Right atrium auricular region (tissue), 2 donors: ENCODE measurements at regions not wholly inside any gene's neighbourhood (a gene's known extent, or its start where the extent isn't known, plus 50 kb on each side); places are given as distances from the start of the nearest gene placed in this dataset.

ENCODE experiments used
- DNase-seq: peaks from one replicate; pipeline ENCODE4 v3.0.0-alpha.2; 2019; ENCODE audit warnings: low spot score
- H3K27ac ChIP-seq, 2 donors: fragments of 200-600 bp; sonication (generic); 1 replicate in 1 of 2; 2 replicates in 1 of 2; pipeline ENCODE4 v1.5.1; 2016 to 2019
- H3K27me3 ChIP-seq, 2 donors: fragments of 200-600 bp; sonication (generic); one replicate each; pipeline versions ENCODE4 v1.5.1 to v1.6.0; 2017 to 2019
- H3K36me3 ChIP-seq: fragments of 200-600 bp; sonication (generic); one replicate; pipeline ENCODE4 v1.5.1; 2016
- H3K4me1 ChIP-seq, 2 donors: fragments of 200-600 bp; sonication (generic); one replicate each; pipeline versions ENCODE4 v1.5.1 to v1.6.0; 2017 to 2019
- H3K4me3 ChIP-seq, 2 donors: fragments of 200-600 bp; sonication (generic); 1 replicate in 1 of 2; 2 replicates in 1 of 2; pipeline ENCODE4 v1.5.1; 2017 to 2019; ENCODE audit warnings: mild to moderate bottlenecking in 1 of 2, moderate library complexity in 1 of 2
- H3K9me3 ChIP-seq, 2 donors: fragments of 200-600 bp; sonication (generic); one replicate each; pipeline ENCODE4 v1.5.1; 2019
- TF ChIP-seq, protein P1 (sequence below), 2 donors: fragments of 200-600 bp; sonication (generic); IDR thresholded peaks; one replicate each; pipeline ENCODE4 v1.5.1; 2019; ENCODE audit warnings: antibody characterized with exemption in 2 of 2

DNA sequence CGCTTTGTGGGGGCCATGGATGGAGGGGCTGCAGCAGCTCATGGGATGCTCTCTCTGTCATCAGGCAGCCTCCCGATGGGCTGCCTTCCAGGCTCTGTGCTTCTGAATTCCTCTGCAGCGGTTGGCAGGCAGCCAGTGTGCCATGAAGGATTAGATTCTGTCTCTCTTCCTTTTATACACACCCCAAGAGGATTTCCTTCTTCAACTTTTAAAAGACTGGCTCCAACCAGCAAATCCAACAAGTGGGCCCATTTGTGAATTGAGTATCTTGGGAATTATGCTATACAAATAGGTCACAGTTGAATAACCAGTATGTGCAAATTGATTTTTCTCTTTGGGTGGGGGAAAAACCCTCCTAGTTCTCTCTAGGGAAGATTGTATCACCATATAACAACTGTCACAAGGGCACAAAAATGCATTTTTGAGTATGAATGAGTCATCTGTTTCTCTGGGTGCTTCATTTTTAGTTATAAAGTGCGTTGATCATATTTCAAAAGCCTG is 96.8 kb upstream of the FAT1 start:
- H3K4me3 ChIP-seq = no peak overlapping the region
- no peaks in the 10 kb centered on the region for H3K27me3 ChIP-seq
- no peak for DNase-seq
- peaks cover 0 to 4% of the 10 kb centered on the region in 2 donors for H3K4me1 ChIP-seq
- H3K36me3 ChIP-seq = no peaks in the 10 kb centered on the region
- TF ChIP-seq, protein P1, sequence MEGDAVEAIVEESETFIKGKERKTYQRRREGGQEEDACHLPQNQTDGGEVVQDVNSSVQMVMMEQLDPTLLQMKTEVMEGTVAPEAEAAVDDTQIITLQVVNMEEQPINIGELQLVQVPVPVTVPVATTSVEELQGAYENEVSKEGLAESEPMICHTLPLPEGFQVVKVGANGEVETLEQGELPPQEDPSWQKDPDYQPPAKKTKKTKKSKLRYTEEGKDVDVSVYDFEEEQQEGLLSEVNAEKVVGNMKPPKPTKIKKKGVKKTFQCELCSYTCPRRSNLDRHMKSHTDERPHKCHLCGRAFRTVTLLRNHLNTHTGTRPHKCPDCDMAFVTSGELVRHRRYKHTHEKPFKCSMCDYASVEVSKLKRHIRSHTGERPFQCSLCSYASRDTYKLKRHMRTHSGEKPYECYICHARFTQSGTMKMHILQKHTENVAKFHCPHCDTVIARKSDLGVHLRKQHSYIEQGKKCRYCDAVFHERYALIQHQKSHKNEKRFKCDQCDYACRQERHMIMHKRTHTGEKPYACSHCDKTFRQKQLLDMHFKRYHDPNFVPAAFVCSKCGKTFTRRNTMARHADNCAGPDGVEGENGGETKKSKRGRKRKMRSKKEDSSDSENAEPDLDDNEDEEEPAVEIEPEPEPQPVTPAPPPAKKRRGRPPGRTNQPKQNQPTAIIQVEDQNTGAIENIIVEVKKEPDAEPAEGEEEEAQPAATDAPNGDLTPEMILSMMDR (IDR thresholded peaks at IDR 0.05) = no peak
- no peaks in the 10 kb centered on the region for H3K9me3 ChIP-seq
- no peak overlapping the region for H3K27ac ChIP-seq

DNA sequence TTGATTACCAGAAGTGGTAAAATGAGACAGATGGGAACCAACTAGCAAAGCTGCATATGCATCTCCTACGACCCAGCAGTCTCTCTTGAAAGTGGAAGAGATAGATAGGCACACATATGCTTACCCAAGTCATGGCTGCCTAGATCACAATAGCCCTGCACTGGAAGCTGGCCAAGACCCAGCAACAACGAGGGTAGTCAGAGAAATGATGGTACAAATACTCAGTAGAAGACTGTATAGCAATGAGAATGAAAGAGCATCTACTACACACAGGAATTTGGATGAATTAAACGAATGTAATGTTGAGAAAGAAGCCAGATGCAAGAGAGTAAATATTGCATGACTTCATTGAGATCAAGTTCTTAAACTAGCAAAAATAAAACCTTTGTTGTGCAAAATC is 100.3 kb upstream of the FAT1 start:
- DNase-seq = no peak

DNA sequence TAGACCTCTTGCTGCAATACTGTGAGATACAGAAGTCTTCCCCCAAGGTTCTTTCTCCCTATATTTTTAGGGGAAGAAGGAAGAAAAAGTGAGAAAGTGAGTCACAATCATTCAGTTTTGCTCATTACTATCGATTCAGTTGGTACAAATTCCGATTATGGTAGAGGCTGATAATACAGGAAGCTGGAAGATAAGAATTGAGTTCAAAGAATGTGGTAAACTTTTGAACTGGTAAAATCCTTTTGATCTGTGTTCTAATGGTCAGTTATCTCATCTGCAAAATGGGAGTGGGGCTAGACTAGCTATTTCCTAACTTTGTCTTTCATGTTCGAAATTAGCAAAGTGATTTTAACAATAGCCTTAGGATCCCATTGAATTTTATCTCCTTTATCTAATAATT is 101.4 kb upstream of the FAT1 start:
- Histone ChIP-seq H3K4me3 (no peak overlapping the region), H3K9me3 (no peaks in the 10 kb centered on the region), H3K27me3 (no peaks in the 10 kb centered on the region), H3K36me3 (no peaks in the 10 kb centered on the region), H3K4me1 (peaks cover 0 to 4% of the 10 kb centered on the region in 2 donors), H3K27ac (no peak overlapping the region)
- TF ChIP-seq, protein P1 (IDR thresholded peaks at IDR 0.05) = no peak
- DNase-seq = no peak

More for the DNA sequence above, 100.3 kb upstream of the FAT1 start:
- Histone ChIP-seq H3K36me3 (no peaks in the 10 kb centered on the region), H3K27ac (no peak overlapping the region), H3K27me3 (no peaks in the 10 kb centered on the region), H3K9me3 (no peaks in the 10 kb centered on the region), H3K4me1 (peaks cover 0 to 4% of the 10 kb centered on the region in 2 donors), H3K4me3 (no peak overlapping the region)
- TF ChIP-seq, protein P1 (IDR thresholded peaks at IDR 0.05) = no peak

DNA sequence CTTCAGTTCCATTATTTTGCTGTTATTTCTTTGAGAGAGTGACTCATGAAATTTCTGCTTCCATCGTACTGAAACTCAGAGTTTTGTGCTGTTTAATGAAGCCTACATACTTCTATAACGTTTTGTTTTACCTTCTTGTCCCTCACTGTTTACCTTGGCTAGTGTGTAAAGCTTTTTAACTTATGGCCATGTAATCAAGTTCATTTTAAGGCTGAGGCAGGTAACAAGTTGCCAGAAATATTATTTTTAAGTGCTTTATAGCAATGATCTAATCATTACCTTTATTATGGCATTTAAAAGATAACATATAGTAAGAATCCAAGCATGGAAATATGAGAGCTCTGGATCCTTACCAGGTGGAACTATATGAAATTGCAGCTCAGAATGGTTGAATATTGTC is 102.3 kb upstream of the FAT1 start:
- H3K4me1 ChIP-seq = no peaks in the 10 kb centered on the region
- H3K27ac ChIP-seq = no peak overlapping the region
- no peak overlapping the region for H3K4me3 ChIP-seq
- TF ChIP-seq, protein P1 (IDR thresholded peaks at IDR 0.05) = no peak
- H3K36me3 ChIP-seq = no peaks in the 10 kb centered on the region
- DNase-seq = no peak
- H3K27me3 ChIP-seq = no peaks in the 10 kb centered on the region
- H3K9me3 ChIP-seq = no peaks in the 10 kb centered on the region

DNA sequence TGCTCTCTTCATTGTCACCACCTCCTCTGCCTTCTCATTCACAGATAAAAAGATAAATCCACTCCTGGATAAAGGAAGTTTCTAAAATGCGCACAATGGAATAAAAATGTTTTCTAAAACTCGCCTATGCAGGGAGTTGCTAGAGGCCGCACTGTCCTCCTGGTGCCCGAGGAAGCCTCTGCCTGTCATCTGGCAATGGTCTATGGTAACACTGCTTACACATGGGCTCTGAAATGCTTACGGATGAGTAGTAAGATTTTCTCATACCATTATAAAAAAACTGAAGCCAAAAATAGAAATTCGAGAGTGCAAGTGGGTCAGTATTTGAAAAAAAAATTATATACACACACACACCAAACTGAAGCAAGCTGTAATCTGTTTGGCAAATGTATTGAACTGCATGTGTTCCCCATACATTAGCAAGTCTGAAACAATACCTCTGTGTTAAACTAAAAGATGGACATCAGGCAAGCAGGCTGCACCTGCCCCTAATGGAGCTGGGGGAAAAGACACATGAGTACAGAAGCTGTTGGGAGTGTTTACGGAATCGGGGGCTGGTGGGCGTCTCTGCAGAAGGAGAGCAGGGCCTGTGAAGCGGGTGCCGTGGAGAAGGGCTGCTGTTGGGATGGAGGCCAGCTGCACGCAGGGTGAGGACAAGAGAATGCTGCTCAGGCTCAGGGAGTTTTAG is 103.3 kb upstream of the FAT1 start:
- no peaks in the 10 kb centered on the region for H3K4me1 ChIP-seq
- no peak for DNase-seq
- H3K4me3 ChIP-seq = no peak overlapping the region
- TF ChIP-seq, protein P1 (IDR thresholded peaks at IDR 0.05) = no peak
- no peaks in the 10 kb centered on the region for H3K9me3 ChIP-seq
- H3K27me3 ChIP-seq = no peaks in the 10 kb centered on the region
- H3K27ac ChIP-seq = no peak overlapping the region
- H3K36me3 ChIP-seq = no peaks in the 10 kb centered on the region

DNA sequence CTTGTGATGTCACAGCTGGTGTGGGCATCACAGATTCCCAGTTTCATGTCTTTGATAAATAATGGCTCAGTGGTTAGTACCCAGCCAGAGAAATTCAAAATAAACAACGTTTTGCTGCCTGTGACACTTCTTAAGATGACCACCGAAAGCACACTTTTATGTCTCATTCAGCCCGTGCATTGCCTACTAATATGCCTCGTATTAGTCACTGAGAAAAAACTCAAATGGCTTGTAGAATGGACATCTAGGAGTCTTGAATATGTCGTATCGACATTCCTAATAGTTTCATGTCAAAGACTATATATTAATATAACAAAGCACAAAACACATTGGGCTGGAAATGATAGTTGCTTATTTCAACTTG is 103.9 kb upstream of the FAT1 start:
- H3K4me1 ChIP-seq = no peaks in the 10 kb centered on the region
- TF ChIP-seq, protein P1 (IDR thresholded peaks at IDR 0.05) = no peak
- no peak overlapping the region for H3K27ac ChIP-seq
- H3K36me3 ChIP-seq = no peaks in the 10 kb centered on the region
- no peaks in the 10 kb centered on the region for H3K9me3 ChIP-seq
- H3K4me3 ChIP-seq = no peak overlapping the region
- H3K27me3 ChIP-seq = no peaks in the 10 kb centered on the region
- no peak for DNase-seq
